Muscle of leg (tissue), 3 donors: ENCODE measurements at regions not wholly inside any gene's neighbourhood (a gene's known extent, or its start where the extent isn't known, plus 50 kb on each side); places are given as distances from the start of the nearest gene placed in this dataset.
"Not testable (repeated sequence)": the region's sequence is repeated elsewhere in the genome, so short reads cannot be mapped to it uniquely, and the experiment has no call there.

Source experiments
- DNase-seq: peaks from one replicate; pipeline ENCODE4 v3.0.0; 2013
- H3K27ac ChIP-seq: one replicate; pipeline ENCODE4 v1.5.1; 2013; ENCODE audit warnings: mild to moderate bottlenecking, low read length, control low read depth
- H3K27me3 ChIP-seq: one replicate; pipeline ENCODE4 v1.6.1; 2013; ENCODE audit warnings: low read length; ENCODE audit not compliant: control insufficient read depth, insufficient read depth
- H3K36me3 ChIP-seq: one replicate; pipeline ENCODE4 v1.6.1; 2013; ENCODE audit warnings: low read length; ENCODE audit not compliant: control insufficient read depth, insufficient read depth
- H3K4me1 ChIP-seq: one replicate; pipeline ENCODE4 v1.6.1; 2013; ENCODE audit warnings: low read length; ENCODE audit not compliant: control insufficient read depth, insufficient read depth
- H3K4me3 ChIP-seq: one replicate; pipeline ENCODE4 v1.5.1; 2013; ENCODE audit warnings: low read length, control low read depth
- H3K9me3 ChIP-seq: replicated peaks from 2 replicates; pipeline ENCODE4 v1.6.1; 2013; ENCODE audit warnings: low read depth, low read length; ENCODE audit not compliant: control insufficient read depth
- WGBS: methylation state at CpG from one replicate; pipeline ENCODE4 v1.1.5; 2013; ENCODE audit warnings: missing lambda C conversion rate; ENCODE audit not compliant: insufficient coverage; 5-methylcytosine and 5-hydroxymethylcytosine counted together

GRCh38 chr12:124070394-124071074, 97.5 kb downstream of the ZNF664 start:
- not testable (repeated sequence) for H3K4me1 ChIP-seq, H3K27me3 ChIP-seq, H3K27ac ChIP-seq, H3K4me3 ChIP-seq, H3K36me3 ChIP-seq, DNase-seq
- 67% methylated on average over 6 of the region's 7 CpGs for WGBS
- H3K9me3 ChIP-seq = peaks cover 11% of the 10 kb centered on the region

GRCh38 chr12:124071075-124071443, 98.0 kb downstream of the ZNF664 start:
- Histone ChIP-seq H3K4me1 (no peaks in the 10 kb centered on the region), H3K4me3 (no peak overlapping the region), H3K27ac (no peak overlapping the region), H3K9me3 (peaks cover 11% of the 10 kb centered on the region), H3K27me3 (no peaks in the 10 kb centered on the region), H3K36me3 (no peaks in the 10 kb centered on the region)
- WGBS = 80% methylated on average over 1 of the region's 3 CpGs
- DNase-seq = peak; percentile 52

- Histone ChIP-seq H3K36me3 (no peaks in the 10 kb centered on the region), H3K27me3 (no peaks in the 10 kb centered on the region), H3K4me1 (no peaks in the 10 kb centered on the region), H3K27ac (no peak overlapping the region), H3K4me3 (no peak overlapping the region), H3K9me3 (no peaks in the 10 kb centered on the region)
- no peak for DNase-seq
- 84% methylated on average over 4 of the region's 8 CpGs for WGBS
These were observed 100.5 kb downstream of the ZNF664 start for GRCh38 chr12:124073356-124074035.

GRCh38 chr12:124075841-124076240, 102.8 kb downstream of the ZNF664 start:
- 96% methylated on average over 3 of the region's 4 CpGs for WGBS
- H3K27ac ChIP-seq = no peak overlapping the region
- DNase-seq = no peak
- no peaks in the 10 kb centered on the region for H3K36me3 ChIP-seq
- no peaks in the 10 kb centered on the region for H3K27me3 ChIP-seq
- no peaks in the 10 kb centered on the region for H3K9me3 ChIP-seq
- H3K4me3 ChIP-seq = no peak overlapping the region
- H3K4me1 ChIP-seq = no peaks in the 10 kb centered on the region

- no peak for DNase-seq
- no peaks in the 10 kb centered on the region for H3K4me1 ChIP-seq
- no peak overlapping the region for H3K27ac ChIP-seq
- WGBS = 88% methylated on average over 9 of the region's 9 CpGs
- no peaks in the 10 kb centered on the region for H3K36me3 ChIP-seq
- H3K27me3 ChIP-seq = no peaks in the 10 kb centered on the region
- no peak overlapping the region for H3K4me3 ChIP-seq
- H3K9me3 ChIP-seq = no peaks in the 10 kb centered on the region
These were observed 104.7 kb downstream of the ZNF664 start for GRCh38 chr12:124077701-124078100.

- no peaks in the 10 kb centered on the region for H3K27me3 ChIP-seq
- H3K27ac ChIP-seq = no peak overlapping the region
- no peaks in the 10 kb centered on the region for H3K36me3 ChIP-seq
- H3K4me1 ChIP-seq = no peaks in the 10 kb centered on the region
- 81% methylated on average over 4 of the region's 4 CpGs for WGBS
- H3K9me3 ChIP-seq = no peaks in the 10 kb centered on the region
- DNase-seq = no peak
- no peak overlapping the region for H3K4me3 ChIP-seq
These were observed 105.8 kb downstream of the ZNF664 start for GRCh38 chr12:124078800-124079199.

- WGBS = 83% methylated on average over 4 of the region's 5 CpGs
- Histone ChIP-seq H3K4me3 (no peak overlapping the region), H3K27me3 (peaks cover 3% of the 10 kb centered on the region), H3K4me1 (no peaks in the 10 kb centered on the region), H3K9me3 (no peaks in the 10 kb centered on the region), H3K27ac (no peak overlapping the region), H3K36me3 (no peaks in the 10 kb centered on the region)
- no peak for DNase-seq
These were observed 107.6 kb downstream of the ZNF664 start for GRCh38 chr12:124080649-124081048.

- Histone ChIP-seq H3K36me3 (no peaks in the 10 kb centered on the region), H3K4me1 (no peaks in the 10 kb centered on the region), H3K27ac (no peak overlapping the region), H3K4me3 (no peak overlapping the region), H3K27me3 (peaks cover 5% of the 10 kb centered on the region), H3K9me3 (no peaks in the 10 kb centered on the region)
- 90% methylated on average over 2 of the region's 10 CpGs for WGBS
- DNase-seq = no peak
These were observed 109.0 kb downstream of the ZNF664 start for GRCh38 chr12:124082012-124082411.

- 100% methylated on average over 1 of the region's 4 CpGs for WGBS
- peaks cover 5% of the 10 kb centered on the region for H3K27me3 ChIP-seq
These were observed 109.7 kb downstream of the ZNF664 start for GRCh38 chr12:124082687-124083086.

GRCh38 chr12:124083708-124084107, 110.7 kb downstream of the ZNF664 start:
- no peak for DNase-seq
- H3K36me3 ChIP-seq = no peaks in the 10 kb centered on the region
- peaks cover 5% of the 10 kb centered on the region for H3K27me3 ChIP-seq
- no peak overlapping the region for H3K4me3 ChIP-seq
- H3K9me3 ChIP-seq = no peaks in the 10 kb centered on the region
- no peak overlapping the region for H3K27ac ChIP-seq
- peaks cover 15% of the 10 kb centered on the region for H3K4me1 ChIP-seq
- 79% methylated on average over 7 of the region's 11 CpGs for WGBS

More at GRCh38 chr12:124082687-124083086, 109.7 kb downstream of the ZNF664 start:
- Histone ChIP-seq H3K36me3 (no peaks in the 10 kb centered on the region), H3K4me3 (no peak overlapping the region), H3K9me3 (no peaks in the 10 kb centered on the region), H3K27ac (no peak overlapping the region), H3K4me1 (peaks cover 6% of the 10 kb centered on the region)
- no peak for DNase-seq
